ENCODE measurements at regions not wholly inside any gene's neighbourhood (a gene's known extent, or its start where the extent isn't known, plus 50 kb on each side); places are given as distances from the start of the nearest gene placed in this dataset.
A peak's percentile ranks its signal among the peaks of the same experiment; 100 is the strongest.

GRCh38 chr11:95387325-95387724 is 156.3 kb upstream of the SESN3 start:
- DNase-seq (ENCODE audit: low spot score) = no peak

GRCh38 chr11:95385577-95385976 is 154.6 kb upstream of the SESN3 start:
- no peak for DNase-seq (ENCODE audit: low spot score)

GRCh38 chr11:95379479-95379878 is 148.5 kb upstream of the SESN3 start:
- no peak for DNase-seq (ENCODE audit: low spot score)

- DNase-seq (ENCODE audit: low spot score) = no peak
Measured at GRCh38 chr11:95378789-95379188, 147.8 kb upstream of the SESN3 start.

GRCh38 chr11:95378111-95378510 is 147.1 kb upstream of the SESN3 start:
- DNase-seq (ENCODE audit: low spot score) = no peak

GRCh38 chr11:95375886-95376285 is 144.9 kb upstream of the SESN3 start:
- DNase-seq (ENCODE audit: low spot score) = no peak

- no peak for DNase-seq (ENCODE audit: low spot score)
Measured at GRCh38 chr11:95375451-95375850, 144.4 kb upstream of the SESN3 start.

GRCh38 chr11:95374105-95374504 is 143.1 kb upstream of the SESN3 start:
- no peak for DNase-seq (ENCODE audit: low spot score)

- DNase-seq (ENCODE audit: low spot score) = no peak
Measured at GRCh38 chr11:95373241-95373640, 142.2 kb upstream of the SESN3 start.

- no peak for DNase-seq (ENCODE audit: low spot score)
Measured at GRCh38 chr11:95372097-95372656, 141.2 kb upstream of the SESN3 start.

GRCh38 chr11:95371153-95371552 is 140.2 kb upstream of the SESN3 start:
- DNase-seq (ENCODE audit: low spot score) = no peak

- no peak for DNase-seq (ENCODE audit: low spot score)
Measured at GRCh38 chr11:95367726-95368125, 136.7 kb upstream of the SESN3 start.

- DNase-seq (ENCODE audit: low spot score) = no peak
Measured at GRCh38 chr11:95365348-95365747, 134.3 kb upstream of the SESN3 start.

- no peak for DNase-seq (ENCODE audit: low spot score)
Measured at GRCh38 chr11:95364324-95365295, 133.6 kb upstream of the SESN3 start.

GRCh38 chr11:95363708-95364107 is 132.7 kb upstream of the SESN3 start:
- peak; percentile 70 for DNase-seq (ENCODE audit: low spot score)

- no peak for DNase-seq (ENCODE audit: low spot score)
Measured at GRCh38 chr11:95363164-95363563, 132.2 kb upstream of the SESN3 start.

GRCh38 chr11:95361180-95361579 is 130.2 kb upstream of the SESN3 start:
- no peak for DNase-seq (ENCODE audit: low spot score)

- DNase-seq (ENCODE audit: low spot score) = no peak
Measured at GRCh38 chr11:95360377-95361075, 129.5 kb upstream of the SESN3 start.

- DNase-seq (ENCODE audit: low spot score) = no peak
Measured at GRCh38 chr11:95359756-95360155, 128.8 kb upstream of the SESN3 start.

- DNase-seq (ENCODE audit: low spot score) = no peak
Measured at GRCh38 chr11:95359341-95359663, 128.3 kb upstream of the SESN3 start.

- DNase-seq (ENCODE audit: low spot score) = no peak
Measured at GRCh38 chr11:95358511-95359340, 127.7 kb upstream of the SESN3 start.

GRCh38 chr11:95354304-95354703 is 123.3 kb upstream of the SESN3 start:
- DNase-seq (ENCODE audit: low spot score) = no peak

Measured in ecto neural progenitor cell (in vitro differentiated cells).